GOT3 (cell line): ENCODE measurements at regions not wholly inside any gene's neighbourhood (a gene's known extent, or its start where the extent isn't known, plus 50 kb on each side); places are given as distances from the start of the nearest gene placed in this dataset.
"Not testable (repeated sequence)": the region's sequence is repeated elsewhere in the genome, so short reads cannot be mapped to it uniquely, and the experiment has no call there.

Experiments
- DNase-seq: peaks from one replicate; lab custom pipeline; 2025; ENCODE audit warnings: mixed read lengths; lab: John Stamatoyannopoulos, UW

DNA sequence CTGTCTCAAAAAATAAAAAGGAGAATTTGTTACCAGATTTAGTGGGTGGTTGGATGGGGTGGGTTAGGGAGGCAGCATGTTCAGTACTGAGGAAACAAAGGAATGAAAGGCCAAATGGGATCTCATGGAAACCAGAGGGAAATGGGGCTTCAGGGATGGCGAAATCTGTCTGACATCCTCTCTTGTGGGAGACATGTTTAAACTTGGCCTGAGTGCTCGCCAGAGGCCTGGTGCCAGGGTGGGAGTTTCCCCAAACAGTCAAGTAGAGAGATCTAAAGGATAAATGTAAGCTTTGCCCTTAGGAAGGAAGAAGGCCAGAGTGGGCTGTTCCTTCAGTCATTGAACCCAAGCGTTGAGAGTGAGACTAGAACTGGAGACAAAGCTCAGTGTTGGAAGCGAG lies 61.9 kb upstream of the AKIRIN2 start:
- no peak for DNase-seq

DNA sequence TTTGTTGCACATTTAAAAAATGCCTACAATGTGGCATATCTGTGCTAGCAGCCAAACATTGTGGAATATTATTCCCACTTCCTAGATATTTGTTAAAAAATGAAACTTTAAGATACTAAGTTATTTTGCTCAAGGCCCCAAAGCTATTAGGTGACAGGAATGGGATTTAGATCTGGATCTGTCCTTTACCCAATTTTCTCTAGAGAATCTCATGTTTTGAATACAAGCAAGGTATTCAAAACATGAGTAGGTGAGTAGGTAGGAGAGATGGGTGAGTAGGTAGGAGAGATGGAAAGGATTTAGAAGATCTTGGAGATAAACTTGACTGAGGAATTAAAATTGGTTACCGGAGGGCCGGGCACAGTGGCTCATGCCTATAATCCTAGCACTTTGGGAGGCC lies 61.2 kb upstream of the AKIRIN2 start:
- DNase-seq: no peak

DNA sequence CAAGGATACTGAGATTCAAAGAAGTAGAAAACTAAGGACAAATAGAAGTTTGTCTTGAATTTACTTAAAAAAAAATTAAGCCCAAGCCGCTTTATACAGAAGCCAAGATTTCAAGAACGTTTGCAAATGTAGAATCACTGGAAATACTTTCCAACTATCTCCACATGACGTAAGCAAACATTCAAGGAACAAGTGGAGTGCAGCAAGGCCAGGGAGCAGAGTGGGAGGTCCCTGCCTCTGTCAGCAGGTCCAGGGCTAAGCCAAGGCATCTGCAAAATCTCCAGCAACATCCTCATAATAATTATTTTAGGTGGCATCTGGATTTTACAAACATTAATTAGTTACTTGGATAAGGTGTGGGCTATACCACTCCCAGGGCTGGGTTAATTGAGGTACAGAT lies 60.1 kb upstream of the AKIRIN2 start:
- no peak for DNase-seq

DNA sequence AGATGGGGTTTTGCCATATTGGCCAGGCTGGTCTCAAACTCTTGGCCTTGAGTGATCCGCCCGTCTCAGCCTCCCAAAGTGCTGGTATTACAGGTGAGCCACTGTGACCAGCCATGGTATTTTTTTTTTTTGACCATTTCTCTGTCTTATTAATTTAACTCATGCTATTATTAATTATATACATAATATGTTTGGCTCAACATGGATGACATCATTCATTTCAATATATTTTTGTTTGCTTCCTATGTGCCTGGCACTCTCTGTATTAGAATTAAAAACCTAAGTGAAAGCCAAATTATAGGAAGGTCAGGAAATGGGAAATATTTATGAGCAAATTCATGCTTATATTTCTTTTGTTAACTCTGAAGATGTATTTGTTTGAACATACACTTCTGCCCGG lies 55.8 kb upstream of the AKIRIN2 start:
- no peak for DNase-seq

DNA sequence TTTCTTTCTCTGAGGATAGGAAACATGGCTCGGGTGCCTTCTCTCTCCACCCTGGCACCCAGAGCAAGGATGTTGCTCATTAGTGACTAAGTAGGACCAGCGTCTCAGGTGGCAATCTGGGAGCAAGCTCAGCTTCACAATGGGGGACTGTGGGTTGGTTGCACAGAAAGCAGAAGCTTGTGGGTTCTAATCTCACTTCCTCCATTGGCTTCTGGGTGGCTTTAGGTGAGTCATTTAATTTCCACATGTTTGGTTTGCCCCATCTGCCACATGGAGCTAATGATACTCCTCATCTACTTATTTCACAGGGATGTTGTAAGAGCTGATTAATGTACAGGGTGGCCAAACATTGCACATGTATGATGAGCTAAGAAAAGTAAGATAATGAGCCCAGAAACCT lies 54.8 kb upstream of the AKIRIN2 start:
- DNase-seq: no peak

DNA sequence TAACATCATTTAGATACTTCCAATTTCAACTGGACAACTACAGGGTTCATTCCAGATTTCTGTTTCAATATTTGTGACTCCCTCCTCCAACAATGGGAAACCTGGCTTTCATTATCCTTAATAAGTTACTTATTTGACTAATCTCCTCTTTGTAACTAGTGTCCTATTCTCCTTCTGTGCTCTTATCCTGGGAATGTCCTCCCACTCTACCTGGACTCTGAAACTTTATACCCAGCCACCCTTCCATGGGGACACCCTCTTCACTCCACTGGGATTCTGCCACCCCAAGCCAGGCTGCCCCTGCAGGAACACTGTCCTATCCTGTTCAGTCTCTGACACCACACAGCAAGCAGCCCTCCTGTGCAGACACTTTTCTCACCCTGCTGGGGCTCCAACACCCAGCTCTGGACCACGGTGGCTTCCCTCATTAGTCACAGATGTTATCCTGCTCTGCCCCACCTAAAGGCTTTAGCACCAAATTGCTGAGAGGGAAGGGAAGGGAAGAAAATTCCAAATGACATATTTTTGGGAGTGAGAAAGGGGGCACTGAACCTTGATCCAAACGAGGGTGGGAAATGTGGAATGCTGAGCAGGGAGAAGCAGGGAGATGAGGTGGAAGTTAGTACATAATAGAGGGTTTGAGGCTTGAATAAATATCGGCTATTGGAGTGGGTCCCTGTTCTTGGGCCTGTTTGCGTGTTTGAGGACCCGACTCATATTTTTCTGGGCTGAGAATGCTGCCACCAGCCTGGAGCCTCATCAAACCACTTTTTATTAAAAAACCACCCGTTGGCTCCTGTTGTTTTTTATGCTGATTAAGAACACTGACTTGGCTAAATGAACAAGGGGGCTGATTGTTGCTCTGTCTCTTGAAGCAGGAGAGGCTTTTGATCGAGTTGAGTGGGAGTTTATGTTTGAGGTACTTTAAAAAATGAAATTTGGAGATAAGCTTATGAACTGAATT lies 54.0 kb upstream of the AKIRIN2 start:
- no peak for DNase-seq

DNA sequence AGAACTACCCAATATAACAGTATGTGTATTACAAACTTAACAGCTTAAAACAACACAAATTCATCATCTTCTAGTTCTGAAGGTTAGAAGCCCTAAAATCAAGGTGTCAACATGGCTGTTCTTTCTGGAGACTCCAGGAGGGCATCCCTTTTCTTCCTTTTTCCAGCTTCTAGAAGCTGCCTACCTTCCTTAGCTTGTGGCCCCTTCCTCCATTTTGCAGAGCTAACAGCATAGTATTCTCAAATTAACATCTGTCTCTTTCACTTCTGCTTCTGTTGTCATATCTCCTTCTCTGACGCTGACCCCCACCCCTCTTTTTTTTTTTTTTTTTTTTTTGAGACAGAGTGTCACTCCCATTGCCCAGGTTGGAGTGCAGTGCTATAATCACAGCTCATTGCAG lies 52.8 kb upstream of the AKIRIN2 start:
- DNase-seq: no peak

DNA sequence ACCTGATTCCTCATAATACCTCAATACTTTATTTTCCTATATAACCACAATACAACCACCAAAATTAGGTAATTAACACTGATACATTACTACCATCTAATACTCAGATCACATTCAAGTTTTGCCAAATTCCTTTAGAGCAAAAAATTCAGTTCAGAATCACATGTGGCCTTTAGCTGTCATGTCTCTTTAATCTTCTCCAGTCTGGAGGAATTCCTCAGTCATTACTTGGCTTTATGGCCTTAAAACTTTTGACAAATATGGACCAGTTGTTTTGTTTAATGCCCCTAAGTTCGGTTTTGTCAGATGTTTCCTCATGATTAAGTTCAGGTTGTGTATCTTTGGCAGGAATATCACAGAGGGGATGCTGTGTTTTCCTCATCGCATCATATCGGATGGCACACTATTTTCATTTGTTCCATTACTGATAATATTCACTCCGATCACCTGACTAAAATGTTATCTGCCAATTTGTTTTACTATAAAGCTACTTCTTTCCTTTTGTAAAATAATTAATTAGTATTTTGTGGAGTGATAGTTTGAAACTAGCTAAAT lies 51.2 kb upstream of the AKIRIN2 start:
- no peak for DNase-seq

DNA sequence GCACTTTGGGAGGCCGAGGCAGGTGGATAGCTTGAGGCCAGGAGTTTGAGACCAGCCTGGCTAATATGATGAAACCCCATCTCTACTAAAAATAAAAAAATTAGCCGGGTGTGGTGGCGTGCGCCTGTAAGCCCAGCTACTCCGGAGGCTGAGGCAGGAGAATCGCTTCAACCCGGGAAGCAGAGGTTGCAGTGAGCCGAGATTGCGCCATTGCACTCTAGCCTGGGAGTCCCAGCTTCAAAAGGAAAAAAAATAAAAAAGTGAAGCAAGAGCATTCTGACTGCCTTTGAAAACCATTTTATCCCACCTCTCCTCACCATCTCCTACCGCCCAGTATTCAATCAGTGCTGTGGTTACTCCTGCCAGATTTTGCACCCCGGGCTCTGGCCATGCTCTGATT lies 50.5 kb upstream of the AKIRIN2 start:
- DNase-seq: not testable (repeated sequence)
